SK-N-SH treated with all-trans-retinoic acid at 6 μM for 48 hours (cell line): ENCODE measurements at regions not wholly inside any gene's neighbourhood (a gene's known extent, or its start where the extent isn't known, plus 50 kb on each side); places are given as distances from the start of the nearest gene placed in this dataset.
"Not testable (repeated sequence)": the region's sequence is repeated elsewhere in the genome, so short reads cannot be mapped to it uniquely, and the experiment has no call there.

ENCODE experiments used
- ATAC-seq: fragments of 200-7000 bp; cut with Tn5 transposase; 3 replicates; pipeline ENCODE4 v1.9.1; 2020; ENCODE audit warnings: mild to moderate bottlenecking, moderate library complexity
- ARNTL ChIP-seq: fragments of 450-650 bp; formaldehyde crosslinking; IDR thresholded peaks from 2 replicates; pipeline ENCODE4 v1.5.0; 2020; ENCODE audit warnings: low read depth, mild to moderate bottlenecking, moderate library complexity, borderline replicate concordance
- CSDC2 ChIP-seq: fragments of 250-450 bp; sonication (Bioruptor Pico); IDR thresholded peaks from 2 replicates; pipeline ENCODE4 v1.5.0; 2020; ENCODE audit warnings: mild to moderate bottlenecking, moderate library complexity
- CSRNP3 ChIP-seq: fragments of 250-450 bp; sonication (Bioruptor Pico); IDR thresholded peaks from 2 replicates; pipeline ENCODE4 v1.5.1; 2021; ENCODE audit warnings: mild to moderate bottlenecking, moderate library complexity
- ESRRG ChIP-seq: fragments of 250-450 bp; sonication (Bioruptor Pico); IDR thresholded peaks from 2 replicates; pipeline ENCODE4 v1.6.1; 2021; ENCODE audit warnings: mild to moderate bottlenecking
- GLIS3 ChIP-seq: fragments of 250-450 bp; sonication (Bioruptor Pico); IDR thresholded peaks from 2 replicates; pipeline ENCODE4 v1.5.0; 2020; ENCODE audit warnings: mild to moderate bottlenecking, moderate library complexity
- ISL1 ChIP-seq: fragments of 250-450 bp; sonication (Bioruptor Pico); IDR thresholded peaks from 2 replicates; pipeline ENCODE4 v2.1.2; 2022; ENCODE audit warnings: mild to moderate bottlenecking, moderate library complexity
- OSR1 ChIP-seq: fragments of 250-450 bp; sonication (Bioruptor Pico); IDR thresholded peaks from 2 replicates; pipeline ENCODE4 v1.8.0; 2022; ENCODE audit warnings: moderate library complexity, mild to moderate bottlenecking, inconsistent platforms
- PPARA ChIP-seq: fragments of 250-450 bp; sonication (Bioruptor Pico); IDR thresholded peaks from 2 replicates; pipeline ENCODE4 v1.5.0; 2020; ENCODE audit warnings: mild to moderate bottlenecking, borderline replicate concordance
- RARB ChIP-seq: fragments of 250-450 bp; sonication (Bioruptor Pico); IDR thresholded peaks from 2 replicates; pipeline ENCODE4 v1.8.0; 2021; ENCODE audit warnings: mild to moderate bottlenecking, moderate library complexity
- SNAI2 ChIP-seq: fragments of 250-450 bp; sonication (Bioruptor Pico); IDR thresholded peaks from 2 replicates; pipeline ENCODE4 v1.5.0; 2020; ENCODE audit warnings: mild to moderate bottlenecking, moderate library complexity
- TCF4 ChIP-seq: fragments of 250-450 bp; sonication (Bioruptor Pico); IDR thresholded peaks from 2 replicates; pipeline ENCODE4 v1.8.0; 2021; ENCODE audit warnings: mild to moderate bottlenecking, moderate library complexity, borderline replicate concordance
- TOX ChIP-seq: fragments of 250-450 bp; sonication (Bioruptor Pico); IDR thresholded peaks from 2 replicates; pipeline ENCODE4 v1.8.0; 2021; ENCODE audit warnings: mild to moderate bottlenecking, moderate library complexity, borderline replicate concordance
- ZC3H10 ChIP-seq: fragments of 250-450 bp; sonication (Bioruptor Pico); IDR thresholded peaks from 2 replicates; pipeline ENCODE4 v1.5.1; 2021; ENCODE audit warnings: mild to moderate bottlenecking, moderate library complexity
- ZFP3 ChIP-seq: fragments of 250-450 bp; sonication (Bioruptor Pico); IDR thresholded peaks from 2 replicates; pipeline ENCODE4 v1.5.0; 2020; ENCODE audit warnings: mild to moderate bottlenecking, moderate library complexity
- ZNF8 ChIP-seq: fragments of 450-650 bp; formaldehyde crosslinking; IDR thresholded peaks from 2 replicates; pipeline ENCODE4 v1.5.0; 2020; ENCODE audit warnings: mild to moderate bottlenecking, moderate library complexity
- TF ChIP-seq, protein P1 (sequence below): fragments of 250-450 bp; sonication (Bioruptor Pico); IDR thresholded peaks from 2 replicates; pipeline ENCODE4 v1.5.0; 2020; ENCODE audit warnings: mild to moderate bottlenecking, moderate library complexity
- TF ChIP-seq, protein P2 (sequence below): fragments of 250-450 bp; sonication (Bioruptor Pico); IDR thresholded peaks from 2 replicates; pipeline ENCODE4 v1.8.0; 2021; ENCODE audit warnings: low read depth, mild to moderate bottlenecking, moderate library complexity, borderline replicate concordance
- TF ChIP-seq, protein P3 (sequence below): fragments of 250-450 bp; sonication (Bioruptor Pico); IDR thresholded peaks from 2 replicates; pipeline ENCODE4 v1.5.1; 2020; ENCODE audit warnings: low read depth, mild to moderate bottlenecking, moderate library complexity

DNA sequence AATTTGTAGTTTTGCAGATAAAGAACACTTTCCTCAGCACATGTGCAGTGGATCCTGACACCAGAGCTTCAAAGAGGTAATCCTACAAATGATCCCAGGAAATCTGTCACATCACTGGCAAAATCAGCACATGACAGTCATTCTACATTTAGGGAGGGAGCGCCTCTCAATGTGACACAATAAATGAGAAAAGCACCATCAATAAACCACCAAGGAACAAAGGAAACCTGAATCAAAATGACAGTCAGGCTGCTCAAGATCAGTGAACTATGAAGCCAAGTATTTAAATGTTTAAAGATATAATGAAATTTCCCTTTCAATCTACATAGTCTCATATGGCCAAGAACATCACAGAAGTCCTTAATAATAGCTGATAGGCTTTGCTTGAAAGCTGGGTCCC, 119.5 kb downstream of the LRRN1 start:
- no peak for TF ChIP-seq SNAI2
- no peak for TF ChIP-seq CSDC2
- no peak for TF ChIP-seq OSR1
- TF ChIP-seq ZNF8 (CRISPR knock-in tag), result no peak
- TF ChIP-seq, protein P1, sequence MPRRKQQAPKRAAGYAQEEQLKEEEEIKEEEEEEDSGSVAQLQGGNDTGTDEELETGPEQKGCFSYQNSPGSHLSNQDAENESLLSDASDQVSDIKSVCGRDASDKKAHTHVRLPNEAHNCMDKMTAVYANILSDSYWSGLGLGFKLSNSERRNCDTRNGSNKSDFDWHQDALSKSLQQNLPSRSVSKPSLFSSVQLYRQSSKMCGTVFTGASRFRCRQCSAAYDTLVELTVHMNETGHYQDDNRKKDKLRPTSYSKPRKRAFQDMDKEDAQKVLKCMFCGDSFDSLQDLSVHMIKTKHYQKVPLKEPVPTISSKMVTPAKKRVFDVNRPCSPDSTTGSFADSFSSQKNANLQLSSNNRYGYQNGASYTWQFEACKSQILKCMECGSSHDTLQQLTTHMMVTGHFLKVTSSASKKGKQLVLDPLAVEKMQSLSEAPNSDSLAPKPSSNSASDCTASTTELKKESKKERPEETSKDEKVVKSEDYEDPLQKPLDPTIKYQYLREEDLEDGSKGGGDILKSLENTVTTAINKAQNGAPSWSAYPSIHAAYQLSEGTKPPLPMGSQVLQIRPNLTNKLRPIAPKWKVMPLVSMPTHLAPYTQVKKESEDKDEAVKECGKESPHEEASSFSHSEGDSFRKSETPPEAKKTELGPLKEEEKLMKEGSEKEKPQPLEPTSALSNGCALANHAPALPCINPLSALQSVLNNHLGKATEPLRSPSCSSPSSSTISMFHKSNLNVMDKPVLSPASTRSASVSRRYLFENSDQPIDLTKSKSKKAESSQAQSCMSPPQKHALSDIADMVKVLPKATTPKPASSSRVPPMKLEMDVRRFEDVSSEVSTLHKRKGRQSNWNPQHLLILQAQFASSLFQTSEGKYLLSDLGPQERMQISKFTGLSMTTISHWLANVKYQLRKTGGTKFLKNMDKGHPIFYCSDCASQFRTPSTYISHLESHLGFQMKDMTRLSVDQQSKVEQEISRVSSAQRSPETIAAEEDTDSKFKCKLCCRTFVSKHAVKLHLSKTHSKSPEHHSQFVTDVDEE (CRISPR knock-in tag), result no peak
- no peak for TF ChIP-seq ZFP3 (CRISPR knock-in tag)
- TF ChIP-seq, all 23 proteins: peak for 0
- ATAC-seq, result no peak

DNA sequence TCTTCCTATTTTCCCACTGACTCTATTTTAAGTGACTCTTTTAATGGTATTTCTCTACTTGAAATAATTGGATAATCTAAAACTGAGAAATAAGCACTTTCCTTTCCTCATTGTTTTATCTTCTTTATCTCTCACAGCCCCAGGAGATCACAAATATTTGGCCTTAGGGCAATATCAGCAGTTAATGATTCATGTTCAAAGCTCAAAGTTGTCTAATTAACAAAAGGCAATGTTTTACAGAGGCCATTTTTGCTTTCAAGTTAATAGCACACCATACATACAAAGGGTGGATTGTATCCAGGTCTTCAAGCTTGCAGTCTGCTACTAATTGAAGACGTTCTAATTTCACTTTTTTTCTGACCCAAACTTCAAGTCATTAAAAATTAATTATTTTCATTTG, 120.1 kb downstream of the LRRN1 start:
- no peak for ATAC-seq
- no peak for TF ChIP-seq ISL1
- no peak for TF ChIP-seq ZC3H10 (CRISPR knock-in tag)
- no peak for TF ChIP-seq OSR1
- no peak for TF ChIP-seq PPARA (CRISPR knock-in tag)
- TF ChIP-seq ESRRG (CRISPR knock-in tag), result no peak
- TF ChIP-seq ZFP3 (CRISPR knock-in tag), result no peak
- TF ChIP-seq, protein P2, sequence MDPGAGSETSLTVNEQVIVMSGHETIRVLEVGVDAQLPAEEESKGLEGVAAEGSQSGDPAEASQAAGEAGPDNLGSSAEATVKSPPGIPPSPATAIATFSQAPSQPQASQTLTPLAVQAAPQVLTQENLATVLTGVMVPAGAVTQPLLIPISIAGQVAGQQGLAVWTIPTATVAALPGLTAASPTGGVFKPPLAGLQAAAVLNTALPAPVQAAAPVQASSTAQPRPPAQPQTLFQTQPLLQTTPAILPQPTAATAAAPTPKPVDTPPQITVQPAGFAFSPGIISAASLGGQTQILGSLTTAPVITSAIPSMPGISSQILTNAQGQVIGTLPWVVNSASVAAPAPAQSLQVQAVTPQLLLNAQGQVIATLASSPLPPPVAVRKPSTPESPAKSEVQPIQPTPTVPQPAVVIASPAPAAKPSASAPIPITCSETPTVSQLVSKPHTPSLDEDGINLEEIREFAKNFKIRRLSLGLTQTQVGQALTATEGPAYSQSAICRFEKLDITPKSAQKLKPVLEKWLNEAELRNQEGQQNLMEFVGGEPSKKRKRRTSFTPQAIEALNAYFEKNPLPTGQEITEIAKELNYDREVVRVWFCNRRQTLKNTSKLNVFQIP, result no peak
- no peak for TF ChIP-seq SNAI2
- no peak for TF ChIP-seq TOX
- no peak for TF ChIP-seq ARNTL (CRISPR knock-in tag)
- no peak for TF ChIP-seq TCF4 (CRISPR knock-in tag)

DNA sequence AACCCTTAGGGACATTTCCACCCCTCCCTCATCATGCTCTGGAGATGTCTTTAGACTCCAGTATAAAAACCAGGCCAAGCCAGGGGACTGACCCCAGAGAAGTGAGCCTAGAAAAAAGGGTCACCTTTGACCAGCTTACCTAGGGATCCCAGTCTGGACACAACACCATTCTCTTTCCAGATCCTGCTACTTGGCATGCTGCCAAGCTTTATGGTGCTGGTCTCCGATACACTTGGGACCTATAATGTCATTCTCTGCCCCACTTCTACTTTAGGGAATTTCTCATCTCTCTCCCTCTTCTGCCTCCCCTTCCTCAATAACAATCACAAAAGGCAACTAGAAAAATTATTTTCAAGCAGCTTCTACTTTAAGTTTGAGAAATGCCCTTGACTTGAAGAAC, 124.4 kb downstream of the LRRN1 start:
- ATAC-seq, result no peak
- TF ChIP-seq ZC3H10 (CRISPR knock-in tag) (no peak), GLIS3 (CRISPR knock-in tag) (no peak), ESRRG (CRISPR knock-in tag) (no peak), ZFP3 (CRISPR knock-in tag) (no peak), SNAI2 (no peak)
- TF ChIP-seq, protein P1 (CRISPR knock-in tag), result no peak

GRCh38 chr3:3927198-3927597, 128.0 kb downstream of the LRRN1 start:
- no peak for TF ChIP-seq OSR1
- TF ChIP-seq, protein P3, sequence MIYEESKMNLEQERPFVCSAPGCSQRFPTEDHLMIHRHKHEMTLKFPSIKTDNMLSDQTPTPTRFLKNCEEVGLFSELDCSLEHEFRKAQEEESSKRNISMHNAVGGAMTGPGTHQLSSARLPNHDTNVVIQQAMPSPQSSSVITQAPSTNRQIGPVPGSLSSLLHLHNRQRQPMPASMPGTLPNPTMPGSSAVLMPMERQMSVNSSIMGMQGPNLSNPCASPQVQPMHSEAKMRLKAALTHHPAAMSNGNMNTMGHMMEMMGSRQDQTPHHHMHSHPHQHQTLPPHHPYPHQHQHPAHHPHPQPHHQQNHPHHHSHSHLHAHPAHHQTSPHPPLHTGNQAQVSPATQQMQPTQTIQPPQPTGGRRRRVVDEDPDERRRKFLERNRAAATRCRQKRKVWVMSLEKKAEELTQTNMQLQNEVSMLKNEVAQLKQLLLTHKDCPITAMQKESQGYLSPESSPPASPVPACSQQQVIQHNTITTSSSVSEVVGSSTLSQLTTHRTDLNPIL (CRISPR knock-in tag), result no peak
- TF ChIP-seq, all 23 proteins: peak for 0
- no peak for ATAC-seq

GRCh38 chr3:3927965-3928364, 128.7 kb downstream of the LRRN1 start:
- ATAC-seq, result no peak
- TF ChIP-seq CSRNP3 (CRISPR knock-in tag), result no peak
- no peak for TF ChIP-seq ESRRG (CRISPR knock-in tag)
- no peak for TF ChIP-seq ZFP3 (CRISPR knock-in tag)
- no peak for TF ChIP-seq ARNTL (CRISPR knock-in tag)
- TF ChIP-seq, protein P2, result no peak
- TF ChIP-seq RARB (CRISPR knock-in tag), result no peak
- no peak for TF ChIP-seq GLIS3 (CRISPR knock-in tag)
- TF ChIP-seq SNAI2, result no peak

- ATAC-seq, result not testable (repeated sequence)
Measured at GRCh38 chr3:3941380-3941779, 142.1 kb downstream of the LRRN1 start.
